ENCODE measurements at regions not wholly inside any gene's neighbourhood (a gene's known extent, or its start where the extent isn't known, plus 50 kb on each side); places are given as distances from the start of the nearest gene placed in this dataset.

- Histone ChIP-seq H2AFZ (ENCODE audit: control insufficient read depth, low read length) (no peak overlapping the region), H3K36me3 (ENCODE audit: control insufficient read depth in 2 of 2, extremely low read depth in 1 of 2, insufficient read depth in 2 of 2, low read length in 2 of 2) (no peaks in the 10 kb centered on the region), H3K4me3 (ENCODE audit: control insufficient read depth in 2 of 3, extremely low read depth in 1 of 3, insufficient read depth in 2 of 3, low read depth in 1 of 3, low read length in 3 of 3) (no peak overlapping the region), H3K9me1 (ENCODE audit: control insufficient read depth, extremely low read depth, insufficient read depth, low read length) (no peaks in the 10 kb centered on the region), H3K27ac (ENCODE audit: control insufficient read depth, insufficient read depth, low read length) (no peak overlapping the region), H3K27me3 (ENCODE audit: control insufficient read depth, extremely low read depth, insufficient read depth, low read length) (no peaks in the 10 kb centered on the region), H3K9ac (ENCODE audit: control insufficient read depth, extremely low read depth, insufficient read depth, low read length) (no peak overlapping the region), H4K20me1 (ENCODE audit: control insufficient read depth, extremely low read depth, insufficient read depth, low read length) (no peaks in the 10 kb centered on the region), H3K9me3 (ENCODE audit: control insufficient read depth, low read depth, low read length) (no peaks in the 10 kb centered on the region), H3K4me1 (ENCODE audit: control insufficient read depth, extremely low read depth, insufficient read depth, low read length) (no peaks in the 10 kb centered on the region), H3K79me2 (ENCODE audit: control insufficient read depth, insufficient read depth, low read length) (no peaks in the 10 kb centered on the region), H3K4me2 (ENCODE audit: control insufficient read depth, extremely low read depth, insufficient read depth, low read depth, low read length) (no peak overlapping the region)
- no peak for FAIRE-seq
- TF ChIP-seq EZH2 (IDR thresholded peaks at IDR 0.05; ENCODE audit: low read length): no peak
- TF ChIP-seq, protein P1, sequence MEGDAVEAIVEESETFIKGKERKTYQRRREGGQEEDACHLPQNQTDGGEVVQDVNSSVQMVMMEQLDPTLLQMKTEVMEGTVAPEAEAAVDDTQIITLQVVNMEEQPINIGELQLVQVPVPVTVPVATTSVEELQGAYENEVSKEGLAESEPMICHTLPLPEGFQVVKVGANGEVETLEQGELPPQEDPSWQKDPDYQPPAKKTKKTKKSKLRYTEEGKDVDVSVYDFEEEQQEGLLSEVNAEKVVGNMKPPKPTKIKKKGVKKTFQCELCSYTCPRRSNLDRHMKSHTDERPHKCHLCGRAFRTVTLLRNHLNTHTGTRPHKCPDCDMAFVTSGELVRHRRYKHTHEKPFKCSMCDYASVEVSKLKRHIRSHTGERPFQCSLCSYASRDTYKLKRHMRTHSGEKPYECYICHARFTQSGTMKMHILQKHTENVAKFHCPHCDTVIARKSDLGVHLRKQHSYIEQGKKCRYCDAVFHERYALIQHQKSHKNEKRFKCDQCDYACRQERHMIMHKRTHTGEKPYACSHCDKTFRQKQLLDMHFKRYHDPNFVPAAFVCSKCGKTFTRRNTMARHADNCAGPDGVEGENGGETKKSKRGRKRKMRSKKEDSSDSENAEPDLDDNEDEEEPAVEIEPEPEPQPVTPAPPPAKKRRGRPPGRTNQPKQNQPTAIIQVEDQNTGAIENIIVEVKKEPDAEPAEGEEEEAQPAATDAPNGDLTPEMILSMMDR (optimal IDR thresholded peaks at IDR 0.05 in 1 of 3, IDR thresholded peaks at IDR 0.05 in 1 of 3, conservative IDR thresholded peaks at IDR 0.05 in 1 of 3; ENCODE audit: extremely low read depth in 1 of 3, insufficient read depth in 2 of 3, low read length in 3 of 3): no peak
- dilution Hi-C loops (cut with MboI; ENCODE audit: extremely low pct_ligation_motif_present, low sequenced_read_pairs): no loop called here
- DNase-seq (ENCODE audit: low read depth, low spot score): no peak
Measured at GRCh38 chr6:88290411-88290810, 124.3 kb upstream of the CNR1 start.

- DNase-seq (ENCODE audit: low read depth, low spot score) (no peak), FAIRE-seq (no peak)
- H4K20me1 ChIP-seq (ENCODE audit: control insufficient read depth, extremely low read depth, insufficient read depth, low read length): no peaks in the 10 kb centered on the region
- H3K9me1 ChIP-seq (ENCODE audit: control insufficient read depth, extremely low read depth, insufficient read depth, low read length): no peaks in the 10 kb centered on the region
- H3K4me1 ChIP-seq (ENCODE audit: control insufficient read depth, extremely low read depth, insufficient read depth, low read length): no peaks in the 10 kb centered on the region
- dilution Hi-C loops (cut with MboI; ENCODE audit: extremely low pct_ligation_motif_present, low sequenced_read_pairs): no loop called here
- TF ChIP-seq EZH2 (IDR thresholded peaks at IDR 0.05; ENCODE audit: low read length): no peak
- TF ChIP-seq, protein P1 (optimal IDR thresholded peaks at IDR 0.05 in 1 of 3, IDR thresholded peaks at IDR 0.05 in 1 of 3, conservative IDR thresholded peaks at IDR 0.05 in 1 of 3; ENCODE audit: extremely low read depth in 1 of 3, insufficient read depth in 2 of 3, low read length in 3 of 3): no peak
- H3K9ac ChIP-seq (ENCODE audit: control insufficient read depth, extremely low read depth, insufficient read depth, low read length): no peak overlapping the region
- H3K79me2 ChIP-seq (ENCODE audit: control insufficient read depth, insufficient read depth, low read length): no peaks in the 10 kb centered on the region
- no peak overlapping the region for H2AFZ ChIP-seq (ENCODE audit: control insufficient read depth, low read length)
- no peaks in the 10 kb centered on the region for H3K36me3 ChIP-seq (ENCODE audit: control insufficient read depth in 2 of 2, extremely low read depth in 1 of 2, insufficient read depth in 2 of 2, low read length in 2 of 2)
- H3K4me3 ChIP-seq (ENCODE audit: control insufficient read depth in 2 of 3, extremely low read depth in 1 of 3, insufficient read depth in 2 of 3, low read depth in 1 of 3, low read length in 3 of 3): no peak overlapping the region
- H3K9me3 ChIP-seq (ENCODE audit: control insufficient read depth, low read depth, low read length): no peaks in the 10 kb centered on the region
- H3K27me3 ChIP-seq (ENCODE audit: control insufficient read depth, extremely low read depth, insufficient read depth, low read length): no peaks in the 10 kb centered on the region
- no peak overlapping the region for H3K4me2 ChIP-seq (ENCODE audit: control insufficient read depth, extremely low read depth, insufficient read depth, low read depth, low read length)
- H3K27ac ChIP-seq (ENCODE audit: control insufficient read depth, insufficient read depth, low read length): no peak overlapping the region
Measured at GRCh38 chr6:88287696-88288095, 121.5 kb upstream of the CNR1 start.
